ENCODE measurements at regions not wholly inside any gene's neighbourhood (a gene's known extent, or its start where the extent isn't known, plus 50 kb on each side); places are given as distances from the start of the nearest gene placed in this dataset.
A peak's percentile ranks its signal among the peaks of the same experiment; 100 is the strongest.

DNA sequence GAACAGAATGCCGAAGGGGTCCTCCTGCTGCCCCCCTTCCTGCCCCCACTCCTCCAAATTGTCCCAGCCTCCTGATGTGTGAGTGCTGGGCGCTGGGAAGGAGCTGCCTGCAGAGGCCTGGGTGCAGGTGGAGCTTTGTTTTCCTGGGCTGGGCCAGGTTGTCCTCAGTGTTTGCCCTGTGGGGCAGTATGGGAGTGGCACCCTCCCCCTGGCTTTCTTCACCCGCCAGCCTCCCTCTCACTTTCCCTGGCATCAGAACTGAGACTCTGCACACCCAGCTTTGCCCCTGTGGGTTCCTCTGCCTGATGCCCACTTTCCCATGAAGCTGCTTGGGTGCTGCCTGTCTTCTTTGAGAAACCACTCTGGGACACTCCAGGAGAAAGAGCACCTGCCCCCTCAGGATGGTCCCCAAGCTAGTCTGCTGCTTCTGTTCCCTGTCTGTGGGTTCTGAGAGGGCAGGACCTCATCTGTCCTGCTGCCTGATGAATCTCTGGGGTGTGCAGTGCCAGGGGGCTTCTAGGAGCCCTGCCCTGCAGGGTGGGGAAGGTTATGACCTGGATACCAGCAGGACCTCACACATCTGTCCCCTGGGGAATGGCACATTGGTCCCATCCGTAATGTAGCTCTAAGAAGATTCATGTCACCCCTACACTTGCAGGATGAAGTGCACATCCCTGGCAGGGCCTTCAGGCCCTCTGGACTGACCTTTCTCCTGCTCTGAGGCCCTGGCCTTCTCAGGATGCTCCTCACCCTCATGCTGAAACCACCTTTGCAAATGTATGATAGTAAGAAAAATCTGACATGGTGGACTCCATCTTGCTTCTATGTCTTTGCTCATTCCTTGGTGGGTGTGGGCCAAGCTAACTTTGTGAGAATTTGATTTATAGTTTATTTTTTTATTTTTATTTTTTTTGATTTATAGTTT is 146.8 kb upstream of the HS6ST1 start:
- Histone ChIP-seq H3K9me3 (ENCODE audit: low read length) (peaks cover 13% of the 10 kb centered on the region), H3K4me3 (ENCODE audit: low read depth in 1 of 2, low read length in 2 of 2) (no peak overlapping the region), H3K27ac (ENCODE audit: low read depth, low read length) (no peak overlapping the region), H3K27me3 (ENCODE audit: control insufficient read depth in 1 of 2, insufficient read depth in 2 of 2, low read length in 2 of 2) (no peaks in the 10 kb centered on the region), H3K9ac (ENCODE audit: low read length) (no peak overlapping the region), H3K4me1 (ENCODE audit: insufficient read depth, low read length) (peaks cover 9% of the 10 kb centered on the region), H3K36me3 (ENCODE audit: insufficient read depth, low read length) (no peaks in the 10 kb centered on the region)

DNA sequence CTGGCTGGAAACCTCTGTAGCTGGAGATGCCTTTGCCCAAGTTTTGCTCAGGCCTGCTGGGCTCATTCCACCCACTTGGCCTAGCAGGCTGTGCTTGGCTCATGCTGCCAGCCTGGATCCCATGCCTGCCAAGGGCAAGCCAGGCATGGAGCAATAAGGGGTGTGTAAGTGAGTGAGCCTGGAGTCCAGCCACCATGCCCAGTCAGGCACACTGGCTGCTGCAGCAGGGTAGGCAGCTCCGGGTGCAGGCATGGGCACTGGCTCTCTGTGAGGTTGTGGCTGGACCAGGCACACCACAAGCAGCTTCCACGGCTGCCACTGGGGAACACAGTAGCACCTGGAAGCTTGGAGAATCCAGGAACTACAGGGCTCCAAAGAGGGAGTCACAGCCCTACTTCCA is 147.7 kb upstream of the HS6ST1 start:
- peaks cover 13% of the 10 kb centered on the region for H3K9me3 ChIP-seq (ENCODE audit: low read length)
- H3K9ac ChIP-seq (ENCODE audit: low read length), result no peak overlapping the region
- H3K4me1 ChIP-seq (ENCODE audit: insufficient read depth, low read length), result peaks cover 9% of the 10 kb centered on the region
- H3K27me3 ChIP-seq (ENCODE audit: control insufficient read depth in 1 of 2, insufficient read depth in 2 of 2, low read length in 2 of 2), result no peaks in the 10 kb centered on the region
- no peak overlapping the region for H3K27ac ChIP-seq (ENCODE audit: low read depth, low read length)
- no peak overlapping the region for H3K4me3 ChIP-seq (ENCODE audit: low read depth in 1 of 2, low read length in 2 of 2)
- H3K36me3 ChIP-seq (ENCODE audit: insufficient read depth, low read length), result no peaks in the 10 kb centered on the region

DNA sequence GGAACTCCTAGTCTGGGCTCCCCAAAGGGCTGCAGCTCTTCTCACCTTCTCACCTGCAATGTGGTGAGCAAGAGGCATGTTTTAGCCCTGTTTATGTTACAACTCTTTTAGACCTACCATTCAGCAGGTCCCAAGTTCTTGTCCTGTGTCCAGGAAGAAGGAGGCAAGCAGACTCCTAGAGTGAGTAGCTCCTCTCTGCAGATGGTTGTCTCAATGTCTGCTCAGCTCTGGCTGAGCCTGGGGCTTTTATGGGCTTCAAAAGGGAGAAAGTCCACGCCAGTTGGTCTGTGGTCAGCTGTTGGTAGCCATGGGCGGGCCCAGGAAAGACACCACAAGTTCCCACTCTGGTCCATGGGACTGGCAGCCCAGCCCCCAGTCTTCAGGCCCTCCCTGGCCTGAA is 148.1 kb upstream of the HS6ST1 start:
- Histone ChIP-seq H3K4me1 (ENCODE audit: insufficient read depth, low read length) (peaks cover 9% of the 10 kb centered on the region), H3K9me3 (ENCODE audit: low read length) (peaks cover 13% of the 10 kb centered on the region), H3K27me3 (ENCODE audit: control insufficient read depth in 1 of 2, insufficient read depth in 2 of 2, low read length in 2 of 2) (no peaks in the 10 kb centered on the region), H3K36me3 (ENCODE audit: insufficient read depth, low read length) (no peaks in the 10 kb centered on the region), H3K9ac (ENCODE audit: low read length) (no peak overlapping the region), H3K27ac (ENCODE audit: low read depth, low read length) (no peak overlapping the region), H3K4me3 (ENCODE audit: low read depth in 1 of 2, low read length in 2 of 2) (no peak overlapping the region)

DNA sequence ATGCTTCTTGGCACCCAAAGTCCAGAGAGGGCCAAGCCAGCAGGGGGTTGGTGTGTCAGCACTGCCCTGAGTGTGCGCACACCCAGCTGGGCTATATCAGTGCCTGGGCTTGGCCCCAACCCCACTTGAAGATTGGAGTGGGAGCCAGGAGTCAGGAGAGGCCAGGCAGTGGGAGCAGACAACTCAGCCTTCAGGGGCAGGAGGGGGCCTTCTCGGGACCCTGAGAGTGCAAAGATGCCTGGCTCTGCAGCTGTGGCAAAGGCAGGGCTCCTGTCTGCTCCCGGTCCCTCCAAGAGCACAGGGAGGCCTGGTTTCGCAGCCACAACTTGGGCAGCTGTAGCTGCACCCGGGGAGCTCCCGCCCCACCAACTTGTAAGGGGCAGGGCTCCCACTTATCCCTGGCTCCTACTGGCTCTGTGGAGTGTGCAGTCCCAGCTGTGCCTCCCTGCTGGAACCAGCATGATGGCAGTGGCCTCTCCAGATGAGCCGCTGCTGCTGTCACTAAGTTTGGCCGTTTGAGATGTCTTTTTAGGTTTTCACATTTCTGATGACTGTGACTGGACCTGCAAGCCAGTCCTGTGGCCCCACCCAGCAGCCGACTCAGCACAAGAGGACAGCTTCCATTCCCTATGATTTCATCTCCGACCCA is 148.8 kb upstream of the HS6ST1 start:
- Histone ChIP-seq H3K27me3 (ENCODE audit: control insufficient read depth in 1 of 2, insufficient read depth in 2 of 2, low read length in 2 of 2) (no peaks in the 10 kb centered on the region), H3K4me1 (ENCODE audit: insufficient read depth, low read length) (peaks cover 9% of the 10 kb centered on the region), H3K9ac (ENCODE audit: low read length) (no peak overlapping the region), H3K4me3 (ENCODE audit: low read depth in 1 of 2, low read length in 2 of 2) (no peak overlapping the region), H3K9me3 (ENCODE audit: low read length) (peaks cover 13% of the 10 kb centered on the region), H3K36me3 (ENCODE audit: insufficient read depth, low read length) (no peaks in the 10 kb centered on the region), H3K27ac (ENCODE audit: low read depth, low read length) (no peak overlapping the region)

DNA sequence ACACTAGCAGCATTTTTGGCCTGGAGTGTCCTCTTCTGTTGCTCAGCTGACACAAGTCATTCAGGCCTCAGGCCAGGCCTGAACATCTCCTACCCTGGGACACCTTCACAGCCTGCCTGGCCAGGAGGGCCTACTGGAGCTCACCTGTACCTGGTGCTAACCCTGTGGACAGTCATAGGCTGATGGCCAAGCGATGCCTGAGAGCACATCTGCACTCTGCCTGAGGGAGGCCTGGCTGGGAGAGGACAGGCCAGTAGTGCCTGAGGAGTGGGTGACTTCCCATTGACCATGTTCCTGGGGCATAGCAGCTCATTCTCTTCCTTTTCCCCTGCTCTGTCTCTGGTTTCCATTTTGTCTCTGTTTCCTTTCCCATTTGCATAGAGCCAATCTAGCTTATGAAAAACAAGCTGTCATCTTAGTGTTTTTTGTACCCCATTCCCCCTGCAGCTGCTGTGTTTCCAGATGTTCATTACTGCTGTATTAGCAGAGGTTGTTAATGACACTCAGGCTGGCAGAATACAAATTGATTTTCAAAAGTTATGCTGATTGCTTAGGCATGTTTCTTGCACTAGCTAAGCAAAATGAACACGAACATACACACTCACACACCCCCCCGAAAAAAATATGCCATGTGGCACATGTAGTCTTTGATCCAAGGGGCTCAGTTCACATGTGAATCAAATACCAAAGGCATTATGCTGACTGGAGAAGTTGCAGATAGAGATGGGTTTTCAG is 149.7 kb upstream of the HS6ST1 start:
- Histone ChIP-seq H3K9me3 (ENCODE audit: low read length) (peaks cover 13% of the 10 kb centered on the region), H3K27me3 (ENCODE audit: control insufficient read depth in 1 of 2, insufficient read depth in 2 of 2, low read length in 2 of 2) (no peaks in the 10 kb centered on the region), H3K36me3 (ENCODE audit: insufficient read depth, low read length) (no peaks in the 10 kb centered on the region), H3K9ac (ENCODE audit: low read length) (no peak overlapping the region), H3K4me1 (ENCODE audit: insufficient read depth, low read length) (peaks cover 9% of the 10 kb centered on the region), H3K27ac (ENCODE audit: low read depth, low read length) (no peak overlapping the region), H3K4me3 (ENCODE audit: low read depth in 1 of 2, low read length in 2 of 2) (no peak overlapping the region)

DNA sequence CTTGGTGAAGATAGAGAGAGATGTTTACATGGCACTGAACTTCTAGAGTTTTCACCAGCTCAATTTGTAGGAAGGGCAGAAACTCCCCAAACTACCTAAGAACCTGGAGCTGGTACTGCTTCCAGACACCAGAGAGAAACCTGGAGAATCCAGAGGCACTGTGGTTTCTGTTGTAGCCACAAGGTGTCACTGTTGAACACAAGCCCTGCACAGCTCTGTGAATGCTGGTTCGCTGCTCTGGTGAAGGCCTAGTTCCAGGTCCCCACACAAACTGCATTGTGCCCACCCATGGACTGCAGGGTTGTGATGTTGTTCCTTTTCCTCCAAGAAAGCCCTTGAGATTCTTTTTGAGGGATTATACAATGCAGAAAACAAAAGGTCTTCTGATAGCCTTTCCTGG is 150.5 kb upstream of the HS6ST1 start:
- peaks cover 9% of the 10 kb centered on the region for H3K4me1 ChIP-seq (ENCODE audit: insufficient read depth, low read length)
- peaks cover 13% of the 10 kb centered on the region for H3K9me3 ChIP-seq (ENCODE audit: low read length)
- no peak overlapping the region for H3K27ac ChIP-seq (ENCODE audit: low read depth, low read length)
- no peaks in the 10 kb centered on the region for H3K36me3 ChIP-seq (ENCODE audit: insufficient read depth, low read length)
- peak overlapping the region in 1 of 2 donors; percentile 5 for H3K4me3 ChIP-seq (ENCODE audit: low read depth in 1 of 2, low read length in 2 of 2)
- H3K9ac ChIP-seq (ENCODE audit: low read length), result no peak overlapping the region
- no peaks in the 10 kb centered on the region for H3K27me3 ChIP-seq (ENCODE audit: control insufficient read depth in 1 of 2, insufficient read depth in 2 of 2, low read length in 2 of 2)

DNA sequence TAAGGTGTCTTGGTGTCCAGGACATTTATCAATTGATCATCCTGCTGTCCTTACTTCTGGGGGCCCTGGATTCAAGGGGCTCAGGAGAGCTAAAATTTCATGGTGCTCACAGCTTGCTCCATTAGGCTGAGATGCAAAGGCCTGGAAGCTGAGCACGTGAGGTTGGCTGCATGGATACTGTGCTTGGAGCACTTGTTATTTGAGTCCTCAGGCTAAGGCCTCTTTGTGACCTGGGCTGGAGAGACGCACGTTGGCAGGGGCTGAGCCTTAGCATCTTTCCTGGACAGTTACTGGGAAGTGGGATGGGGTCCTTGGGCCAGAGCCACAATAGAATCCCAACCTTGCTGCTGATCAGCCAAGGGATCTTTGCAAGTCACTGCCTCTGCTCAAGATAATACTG is 151.2 kb upstream of the HS6ST1 start:
- Histone ChIP-seq H3K4me1 (ENCODE audit: insufficient read depth, low read length) (peaks cover 9% of the 10 kb centered on the region), H3K27me3 (ENCODE audit: control insufficient read depth in 1 of 2, insufficient read depth in 2 of 2, low read length in 2 of 2) (no peaks in the 10 kb centered on the region), H3K9ac (ENCODE audit: low read length) (no peak overlapping the region), H3K36me3 (ENCODE audit: insufficient read depth, low read length) (no peaks in the 10 kb centered on the region), H3K4me3 (ENCODE audit: low read depth in 1 of 2, low read length in 2 of 2) (no peak overlapping the region), H3K27ac (ENCODE audit: low read depth, low read length) (no peak overlapping the region), H3K9me3 (ENCODE audit: low read length) (peaks cover 13% of the 10 kb centered on the region)

DNA sequence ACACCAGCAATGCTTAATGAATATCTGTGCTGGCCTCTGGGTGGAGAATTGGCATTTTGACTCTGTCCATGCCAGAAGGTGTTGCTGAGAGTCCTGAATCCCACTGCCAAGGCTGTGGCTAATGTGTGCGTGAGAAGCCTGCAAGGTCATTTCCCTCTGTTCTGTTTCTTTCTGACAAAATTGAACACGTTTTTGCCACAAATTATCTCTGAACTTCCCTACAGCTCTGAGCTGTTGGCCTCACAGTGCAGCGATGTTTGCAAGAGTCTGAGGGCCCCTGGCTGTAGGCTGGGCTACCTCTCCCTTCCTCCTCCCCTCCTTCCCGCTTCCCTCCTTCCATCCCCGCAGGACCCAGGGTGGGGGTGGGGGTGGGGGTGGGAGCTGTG is 154.1 kb upstream of the HS6ST1 start:
- H3K4me3 ChIP-seq (ENCODE audit: low read depth in 1 of 2, low read length in 2 of 2), result no peak overlapping the region
- H3K9me3 ChIP-seq (ENCODE audit: low read length), result peaks cover 13% of the 10 kb centered on the region
- H3K27ac ChIP-seq (ENCODE audit: low read depth, low read length), result no peak overlapping the region
- H3K4me1 ChIP-seq (ENCODE audit: insufficient read depth, low read length), result no peaks in the 10 kb centered on the region
- H3K9ac ChIP-seq (ENCODE audit: low read length), result no peak overlapping the region
- no peaks in the 10 kb centered on the region for H3K36me3 ChIP-seq (ENCODE audit: insufficient read depth, low read length)
- H3K27me3 ChIP-seq (ENCODE audit: control insufficient read depth in 1 of 2, insufficient read depth in 2 of 2, low read length in 2 of 2), result no peaks in the 10 kb centered on the region

DNA sequence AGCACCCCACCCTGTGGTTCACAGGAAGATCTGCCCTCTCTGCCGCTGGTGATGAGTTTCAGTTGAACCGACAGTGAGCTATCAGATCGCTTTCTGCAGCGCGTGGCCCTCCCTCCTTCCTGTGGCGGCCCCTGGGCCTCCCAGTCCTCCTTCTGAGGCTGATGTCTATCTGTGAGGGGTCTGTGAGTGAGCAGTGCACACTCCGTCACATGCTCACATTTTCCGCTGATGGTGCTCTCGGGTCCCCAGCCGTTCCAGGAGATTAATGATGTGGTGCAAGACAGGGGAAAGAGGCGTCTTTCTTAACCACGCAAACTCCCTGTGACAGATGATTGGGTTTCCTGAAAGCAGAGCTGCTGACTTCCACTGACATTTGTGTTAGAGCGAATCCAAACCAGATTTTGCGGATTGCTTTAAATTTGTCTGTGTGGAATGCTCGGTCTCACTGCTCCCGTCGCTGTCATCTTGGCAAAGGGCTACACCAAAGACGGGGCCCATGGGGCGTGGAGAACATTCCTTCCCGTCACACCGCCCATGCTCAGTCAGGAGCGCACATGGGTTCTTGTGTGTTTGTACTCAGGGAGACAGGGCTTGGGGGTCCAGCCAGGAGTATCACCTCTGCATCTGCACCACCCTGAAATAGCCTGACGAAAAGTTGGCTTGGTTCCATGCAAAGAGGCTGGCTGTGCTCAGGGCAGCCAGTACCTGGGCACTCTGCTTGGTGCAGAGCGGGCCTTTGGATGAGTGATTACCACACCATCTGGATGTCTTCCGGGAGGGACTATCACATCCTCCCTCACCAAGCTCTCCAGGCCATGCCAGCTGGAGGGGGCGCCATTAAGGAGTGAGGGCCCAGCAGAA is 154.7 kb upstream of the HS6ST1 start:
- Histone ChIP-seq H3K4me1 (ENCODE audit: insufficient read depth, low read length) (no peaks in the 10 kb centered on the region), H3K9me3 (ENCODE audit: low read length) (peaks cover 13% of the 10 kb centered on the region), H3K27ac (ENCODE audit: low read depth, low read length) (no peak overlapping the region), H3K4me3 (ENCODE audit: low read depth in 1 of 2, low read length in 2 of 2) (no peak overlapping the region), H3K9ac (ENCODE audit: low read length) (no peak overlapping the region), H3K36me3 (ENCODE audit: insufficient read depth, low read length) (no peaks in the 10 kb centered on the region), H3K27me3 (ENCODE audit: control insufficient read depth in 1 of 2, insufficient read depth in 2 of 2, low read length in 2 of 2) (no peaks in the 10 kb centered on the region)

DNA sequence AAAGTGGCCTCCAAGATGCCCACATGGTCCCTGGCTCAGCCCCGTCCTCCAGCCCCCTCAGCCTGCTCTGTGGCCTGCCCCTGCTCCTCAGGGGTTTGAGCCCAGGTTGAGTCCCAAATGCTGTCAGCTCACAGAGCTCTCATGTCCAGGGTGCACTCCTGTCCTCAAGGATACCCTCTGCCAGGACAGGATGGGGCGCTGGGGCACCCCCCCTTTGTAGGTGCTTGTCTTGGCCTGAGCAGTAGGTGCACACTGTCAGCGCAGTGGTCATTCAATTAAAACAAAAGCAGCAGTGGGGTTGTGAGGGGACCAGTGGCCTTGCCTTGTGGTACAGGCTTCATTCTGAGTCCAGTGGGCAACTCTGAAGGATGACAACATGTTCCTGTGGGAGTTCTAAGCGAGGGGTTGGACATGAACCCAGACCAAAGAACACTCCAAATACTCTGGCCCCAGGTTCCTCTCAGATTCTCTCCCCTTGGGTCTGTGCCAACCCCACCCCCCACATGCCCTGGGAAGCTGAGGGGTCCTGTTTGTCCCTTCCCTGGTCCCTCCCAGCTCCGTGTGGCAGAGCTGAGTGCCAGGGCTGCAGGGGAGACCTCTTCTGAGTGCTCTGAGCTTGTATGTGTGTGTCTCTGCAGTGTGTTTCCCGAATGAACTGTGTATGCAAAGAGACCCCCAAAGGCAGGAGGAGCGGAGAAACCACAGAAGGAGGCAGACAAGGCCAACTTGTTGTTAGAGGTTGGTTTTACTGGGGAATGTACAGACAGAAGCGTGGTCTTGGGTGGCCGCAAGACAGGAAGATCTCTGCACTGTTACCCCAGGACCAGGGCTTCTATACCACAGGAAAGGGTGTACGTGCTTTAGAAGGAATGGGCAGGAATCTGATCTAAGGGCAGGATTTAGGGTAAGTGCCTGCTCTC is 155.6 kb upstream of the HS6ST1 start:
- H3K9ac ChIP-seq (ENCODE audit: low read length), result no peak overlapping the region
- peaks cover 10% of the 10 kb centered on the region for H3K9me3 ChIP-seq (ENCODE audit: low read length)
- H3K4me3 ChIP-seq (ENCODE audit: low read depth in 1 of 2, low read length in 2 of 2), result no peak overlapping the region
- no peaks in the 10 kb centered on the region for H3K36me3 ChIP-seq (ENCODE audit: insufficient read depth, low read length)
- H3K27me3 ChIP-seq (ENCODE audit: control insufficient read depth in 1 of 2, insufficient read depth in 2 of 2, low read length in 2 of 2), result no peaks in the 10 kb centered on the region
- H3K27ac ChIP-seq (ENCODE audit: low read depth, low read length), result no peak overlapping the region
- H3K4me1 ChIP-seq (ENCODE audit: insufficient read depth, low read length), result no peaks in the 10 kb centered on the region

All from muscle layer of colon (tissue), 2 donors.